Loucy (cell line): ENCODE measurements at regions not wholly inside any gene's neighbourhood (a gene's known extent, or its start where the extent isn't known, plus 50 kb on each side); places are given as distances from the start of the nearest gene placed in this dataset.

ENCODE experiments used
- EZH2phosphoT487 ChIP-seq: fragments of 200-600 bp; IDR thresholded peaks from 2 replicates; pipeline ENCODE4 v1.6.1; 2018; ENCODE audit warnings: antibody characterized with exemption, mild to moderate bottlenecking, moderate library complexity, borderline replicate concordance
- TF ChIP-seq, protein P1 (sequence below): fragments of 200-600 bp; sonication (generic); conservative IDR thresholded peaks from 2 replicates; pipeline ENCODE4 v1.5.1; 2014; ENCODE audit warnings: mild to moderate bottlenecking, antibody characterized with exemption, low read length

DNA sequence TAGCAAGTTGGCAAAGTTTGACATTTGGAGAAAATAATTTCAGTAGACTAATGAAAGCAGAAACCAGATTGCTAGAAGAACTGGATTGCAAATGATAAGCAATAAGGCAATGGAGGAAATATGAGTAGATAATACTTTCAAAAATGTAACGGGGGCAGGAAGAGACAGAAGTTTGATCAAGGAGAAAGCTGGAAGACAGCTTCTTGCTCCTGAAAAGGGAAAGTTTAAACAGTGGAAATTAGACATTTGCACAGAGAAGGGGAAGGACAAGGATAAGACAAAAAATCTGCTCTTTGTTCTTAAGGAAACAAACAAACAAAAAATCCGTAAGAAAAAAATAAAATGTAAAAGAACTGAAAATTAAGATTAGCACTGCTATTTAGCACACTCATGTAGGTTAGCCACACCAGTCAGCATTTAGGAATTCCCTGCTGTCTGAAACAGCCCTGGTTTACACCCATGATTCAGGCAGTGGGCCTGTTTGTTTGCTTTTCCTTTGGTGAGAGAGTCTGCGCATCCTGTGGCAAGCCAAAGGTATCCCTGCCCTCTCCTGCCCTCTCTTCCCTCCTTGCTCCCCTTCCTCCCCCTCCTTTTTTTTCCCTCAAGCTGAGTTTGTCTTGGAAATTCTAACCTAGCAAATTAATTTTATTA, 104.3 kb upstream of the CAV2 start:
- TF ChIP-seq, protein P1, sequence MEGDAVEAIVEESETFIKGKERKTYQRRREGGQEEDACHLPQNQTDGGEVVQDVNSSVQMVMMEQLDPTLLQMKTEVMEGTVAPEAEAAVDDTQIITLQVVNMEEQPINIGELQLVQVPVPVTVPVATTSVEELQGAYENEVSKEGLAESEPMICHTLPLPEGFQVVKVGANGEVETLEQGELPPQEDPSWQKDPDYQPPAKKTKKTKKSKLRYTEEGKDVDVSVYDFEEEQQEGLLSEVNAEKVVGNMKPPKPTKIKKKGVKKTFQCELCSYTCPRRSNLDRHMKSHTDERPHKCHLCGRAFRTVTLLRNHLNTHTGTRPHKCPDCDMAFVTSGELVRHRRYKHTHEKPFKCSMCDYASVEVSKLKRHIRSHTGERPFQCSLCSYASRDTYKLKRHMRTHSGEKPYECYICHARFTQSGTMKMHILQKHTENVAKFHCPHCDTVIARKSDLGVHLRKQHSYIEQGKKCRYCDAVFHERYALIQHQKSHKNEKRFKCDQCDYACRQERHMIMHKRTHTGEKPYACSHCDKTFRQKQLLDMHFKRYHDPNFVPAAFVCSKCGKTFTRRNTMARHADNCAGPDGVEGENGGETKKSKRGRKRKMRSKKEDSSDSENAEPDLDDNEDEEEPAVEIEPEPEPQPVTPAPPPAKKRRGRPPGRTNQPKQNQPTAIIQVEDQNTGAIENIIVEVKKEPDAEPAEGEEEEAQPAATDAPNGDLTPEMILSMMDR: no peak
- TF ChIP-seq EZH2phosphoT487: no peak
